22Rv1 (cell line): ENCODE measurements at regions not wholly inside any gene's neighbourhood (a gene's known extent, or its start where the extent isn't known, plus 50 kb on each side); places are given as distances from the start of the nearest gene placed in this dataset.

Experiments
- CTCF ChIP-seq: fragments of 450-650 bp; IDR thresholded peaks from 2 replicates; pipeline ENCODE4 v1.5.1; 2017; ENCODE audit warnings: mild to moderate bottlenecking
- ZFX ChIP-seq: fragments of 450-650 bp; IDR thresholded peaks from 2 replicates; pipeline ENCODE4 v1.6.1; 2017; ENCODE audit warnings: antibody characterized with exemption, borderline replicate concordance

DNA sequence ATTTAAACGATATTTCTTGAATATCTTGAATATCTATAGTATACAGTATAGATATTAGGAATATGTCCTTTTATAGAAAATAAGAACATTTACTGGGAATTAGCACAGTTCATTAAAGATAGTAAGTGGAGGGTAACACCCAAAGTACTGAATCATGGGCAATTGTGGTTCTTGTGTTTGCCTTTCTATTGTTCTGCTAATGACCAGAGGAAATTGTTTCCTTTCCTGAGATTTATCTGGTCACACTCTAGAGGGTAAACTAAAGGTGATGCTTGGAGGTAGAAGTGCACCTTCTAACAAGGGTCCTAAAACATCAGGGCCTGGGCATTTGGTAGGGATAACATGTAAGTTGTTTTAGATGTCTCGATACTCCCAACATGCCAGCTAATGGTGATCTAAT, 241.3 kb upstream of the SFRP2 start:
- TF ChIP-seq CTCF (no peak), ZFX (no peak)
